Lower leg skin (tissue), 3 donors: ENCODE measurements at regions not wholly inside any gene's neighbourhood (a gene's known extent, or its start where the extent isn't known, plus 50 kb on each side); places are given as distances from the start of the nearest gene placed in this dataset.

Source experiments
- CTCF ChIP-seq, 3 donors: fragments of 450-650 bp; IDR thresholded peaks; one replicate each; pipeline ENCODE4 v1.5.1; 2016; ENCODE audit warnings: antibody characterized with exemption in 3 of 3, mild to moderate bottlenecking in 3 of 3, moderate library complexity in 2 of 3
- POLR2A ChIP-seq, 2 donors: fragments of 450-650 bp; IDR thresholded peaks; one replicate each; pipeline ENCODE4 v1.6.1; 2016 to 2017; ENCODE audit warnings: antibody characterized with exemption in 2 of 2, mild to moderate bottlenecking in 1 of 2, moderate library complexity in 1 of 2

GRCh38 chr5:166724284-166724683, 1567.2 kb upstream of the WWC1 start:
- TF ChIP-seq CTCF (IDR thresholded peaks at IDR 0.05) (no peak), POLR2A (IDR thresholded peaks at IDR 0.05) (no peak)
